ENCODE measurements at regions not wholly inside any gene's neighbourhood (a gene's known extent, or its start where the extent isn't known, plus 50 kb on each side); places are given as distances from the start of the nearest gene placed in this dataset.
"Not testable (repeated sequence)": the region's sequence is repeated elsewhere in the genome, so short reads cannot be mapped to it uniquely, and the experiment has no call there.

- DNase-seq: no peak
These were observed 210.6 kb downstream of the RHOU start for GRCh38 chr1:228945885-228946284.

GRCh38 chr1:228949617-228950016 is 214.3 kb downstream of the RHOU start:
- not testable (repeated sequence) for DNase-seq

- DNase-seq: no peak
These were observed 217.9 kb downstream of the RHOU start for GRCh38 chr1:228953207-228953606.

DNA sequence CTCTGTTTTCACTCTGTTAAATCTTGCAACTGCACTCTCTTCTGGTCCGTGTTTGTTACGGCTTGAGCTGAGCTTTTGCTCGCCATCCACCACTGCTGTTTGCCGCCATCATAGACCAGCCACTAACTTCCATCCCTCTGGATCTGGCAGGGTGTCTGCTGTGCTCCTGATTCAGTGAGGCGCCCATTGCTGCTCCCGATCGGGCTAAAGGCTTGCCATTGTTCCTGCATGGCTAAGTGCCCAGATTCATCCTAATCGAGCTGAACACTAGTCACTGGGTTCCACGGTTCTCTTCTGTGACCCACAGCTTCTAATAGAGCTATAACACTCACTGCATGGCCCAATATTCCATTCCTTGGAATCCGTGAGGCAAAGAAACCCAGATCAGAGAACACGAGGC is 218.5 kb downstream of the RHOU start:
- not testable (repeated sequence) for DNase-seq

- no peak for DNase-seq
These were observed 220.4 kb downstream of the RHOU start for GRCh38 chr1:228955691-228956090.

- DNase-seq: no peak
These were observed 221.6 kb downstream of the RHOU start for GRCh38 chr1:228956864-228957263.

DNA sequence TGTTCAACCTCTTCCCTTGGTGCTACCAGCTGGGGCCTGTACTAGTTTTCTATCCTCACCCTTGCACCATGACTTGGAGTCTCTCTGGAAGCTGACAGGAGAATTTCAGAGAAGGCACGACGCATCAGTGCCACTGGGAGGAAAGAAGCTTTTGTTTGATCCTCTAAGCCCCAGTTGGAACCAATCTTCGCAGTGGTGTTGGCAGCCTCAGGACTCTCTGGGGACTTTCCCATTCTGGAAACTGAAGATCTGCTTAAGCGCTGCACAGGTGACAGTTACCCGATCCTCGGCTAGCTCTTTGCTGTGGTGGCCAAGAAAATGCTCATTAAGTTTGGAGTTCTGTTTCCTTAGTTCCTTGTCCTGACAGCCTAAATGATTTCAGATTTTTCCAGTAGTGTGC is 222.3 kb downstream of the RHOU start:
- no peak for DNase-seq

DNA sequence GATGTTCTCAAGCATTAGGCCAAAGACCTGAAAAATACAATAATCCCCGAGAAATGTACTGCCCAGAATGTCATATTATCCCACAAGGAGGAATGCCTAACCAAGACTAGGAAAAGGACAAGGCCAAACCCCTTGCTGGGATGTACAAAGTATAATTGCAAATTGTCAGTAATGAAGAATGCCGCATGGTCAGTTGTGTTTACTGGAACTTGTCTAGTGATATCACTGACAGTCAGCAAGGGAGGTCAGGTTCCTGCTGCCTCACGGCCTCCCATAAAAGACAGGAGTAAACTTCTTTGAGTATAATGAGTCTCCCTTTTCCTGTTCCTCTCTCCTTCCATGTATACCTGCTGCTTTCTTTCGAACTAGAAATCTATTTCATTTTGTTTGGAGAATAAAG is 222.8 kb downstream of the RHOU start:
- DNase-seq: no peak

GRCh38 chr1:228958741-228959140 is 223.5 kb downstream of the RHOU start:
- no peak for DNase-seq

DNA sequence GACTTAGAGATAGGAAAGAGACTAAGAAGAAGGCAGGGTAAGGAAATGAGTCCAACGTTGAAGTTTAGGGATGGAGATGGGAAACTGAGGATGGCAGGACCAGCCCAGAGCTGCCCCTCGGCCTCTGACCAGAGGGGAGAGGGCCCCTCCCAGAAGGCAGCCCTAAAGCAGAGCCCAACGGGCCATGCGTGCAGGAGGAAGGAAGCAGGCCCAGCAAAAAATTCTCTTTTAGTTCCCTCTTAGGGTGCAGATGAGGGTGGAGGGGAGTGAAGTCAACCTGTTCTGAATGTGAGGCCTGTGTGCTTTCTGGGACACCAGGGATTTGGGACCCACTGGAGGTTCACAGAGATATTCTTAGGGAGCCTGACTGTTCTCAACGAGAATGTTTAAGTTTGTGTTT is 225.4 kb downstream of the RHOU start:
- DNase-seq: no peak

- DNase-seq: no peak
These were observed 226.2 kb downstream of the RHOU start for GRCh38 chr1:228961511-228961910.

DNA sequence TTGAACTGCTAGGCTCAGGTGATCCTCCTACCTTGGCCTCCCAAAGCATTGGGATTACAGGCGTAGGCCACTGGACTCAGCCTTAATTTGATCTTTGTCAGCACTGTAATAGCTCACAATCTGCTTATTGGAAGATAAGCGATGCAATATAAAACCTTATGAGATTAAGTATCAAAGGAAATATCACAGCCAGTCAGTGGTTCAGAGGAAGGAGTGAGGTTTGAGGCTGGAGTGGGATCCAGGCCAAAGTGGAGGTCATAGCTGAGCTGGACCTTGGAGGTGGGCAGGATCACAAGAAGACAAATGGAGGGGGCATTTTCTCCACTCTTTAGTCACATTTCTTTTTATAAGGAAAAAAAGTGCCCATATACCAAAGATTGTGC is 228.5 kb downstream of the RHOU start:
- DNase-seq: no peak

DNA sequence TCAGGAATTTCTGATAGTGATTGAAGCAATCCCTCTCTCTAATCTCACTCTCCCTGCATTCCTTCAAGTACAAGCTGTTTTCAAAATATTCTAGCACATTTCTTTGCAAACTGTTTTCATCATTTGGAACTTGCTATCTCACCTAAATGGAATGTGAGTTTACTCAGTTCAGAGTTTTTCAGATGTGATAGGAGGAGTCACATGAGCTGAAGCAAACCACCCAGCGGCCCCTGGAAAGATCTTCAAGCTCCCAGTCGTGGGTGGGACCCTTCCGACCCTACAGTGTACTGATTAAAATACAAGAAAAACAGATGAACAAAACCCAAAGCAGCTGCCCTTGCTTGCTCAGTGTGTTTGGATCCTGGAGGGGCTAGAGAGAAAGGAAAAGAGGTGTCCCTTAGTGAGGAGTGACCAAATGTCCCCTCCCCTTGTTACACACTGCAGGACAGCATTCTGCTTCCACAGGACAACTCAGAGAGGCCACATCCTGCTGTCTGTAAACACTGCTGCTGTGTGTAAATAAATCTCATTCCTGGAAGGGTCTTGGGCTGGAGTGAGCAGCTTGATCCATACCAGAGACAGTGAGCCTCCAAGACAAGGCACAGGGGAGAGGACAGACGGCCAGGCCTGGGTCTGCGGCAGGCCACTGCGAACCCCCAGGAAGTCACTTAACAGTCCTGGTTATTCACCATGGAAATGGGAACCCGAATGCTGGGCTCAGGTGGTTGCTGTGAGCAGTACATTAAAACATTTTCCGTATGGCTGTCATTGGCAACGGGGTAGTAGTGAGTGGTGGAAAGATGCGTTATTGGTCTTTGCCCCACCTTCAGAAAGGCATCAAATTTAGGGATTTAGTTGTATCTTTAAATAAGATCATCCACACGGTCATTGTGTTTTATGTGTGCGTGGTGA is 229.2 kb downstream of the RHOU start:
- DNase-seq: no peak

- no peak for DNase-seq
These were observed 233.8 kb downstream of the RHOU start for GRCh38 chr1:228968891-228969606.

DNA sequence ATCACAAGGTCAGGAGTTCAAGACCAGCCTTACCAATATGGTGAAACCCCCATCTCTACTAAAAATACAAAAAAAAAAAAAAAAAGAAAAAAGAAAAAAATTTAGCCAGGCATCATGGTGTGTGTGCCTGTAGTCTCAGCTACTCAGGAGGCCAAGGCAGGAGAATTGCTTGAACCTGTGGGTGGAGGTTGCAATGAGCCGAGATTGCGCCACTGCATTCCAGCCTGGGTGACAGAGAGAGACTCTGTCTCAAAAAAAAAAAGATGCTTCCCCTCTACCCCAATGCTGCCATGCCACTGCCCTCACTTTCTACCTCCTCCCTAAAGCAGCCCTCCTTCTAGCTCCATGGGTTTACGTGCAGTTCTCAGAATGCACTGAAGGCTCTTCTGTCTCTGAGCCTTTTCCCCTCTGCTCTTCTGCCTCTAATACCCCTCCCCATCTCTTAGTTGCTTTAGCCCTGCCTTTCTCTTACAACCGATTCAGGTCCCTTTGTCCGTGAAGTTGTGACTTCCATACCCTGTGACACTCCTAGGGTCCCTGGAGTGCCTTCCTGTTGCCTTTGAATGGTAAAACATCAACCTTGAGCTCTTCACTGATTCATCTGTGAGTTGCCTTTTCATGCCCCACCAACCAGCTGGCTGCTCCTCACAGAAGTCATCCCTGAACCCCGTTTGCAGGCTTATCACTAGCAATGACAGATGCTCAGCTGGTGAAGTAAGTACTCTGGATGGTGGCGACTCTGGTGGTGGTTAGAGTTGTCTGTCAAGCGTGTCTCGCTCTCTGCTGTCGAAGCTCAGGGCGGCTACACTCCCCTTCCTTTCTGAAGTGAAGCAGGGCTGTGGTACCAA is 234.9 kb downstream of the RHOU start:
- DNase-seq: no peak

DNA sequence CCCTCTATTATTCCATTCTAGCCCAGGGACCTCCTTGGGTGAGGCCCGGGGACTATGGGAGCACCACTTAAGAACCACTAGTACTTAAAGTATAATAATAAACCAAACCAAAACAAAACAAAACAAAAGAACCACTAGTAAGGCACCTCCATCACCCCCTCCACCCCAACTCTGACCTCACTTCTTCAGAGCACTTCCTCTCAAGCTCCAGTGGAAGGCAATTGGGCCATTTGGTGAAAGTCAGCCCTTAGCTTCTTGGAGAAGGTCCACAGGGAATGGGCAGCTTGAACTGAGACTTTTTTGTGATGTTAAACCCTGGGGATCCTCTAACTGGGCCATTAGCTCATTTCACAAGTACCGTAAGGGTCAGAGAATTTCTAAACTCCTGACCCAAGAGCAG is 237.3 kb downstream of the RHOU start:
- no peak for DNase-seq

- no peak for DNase-seq
These were observed 239.0 kb downstream of the RHOU start for GRCh38 chr1:228974273-228974672.

DNA sequence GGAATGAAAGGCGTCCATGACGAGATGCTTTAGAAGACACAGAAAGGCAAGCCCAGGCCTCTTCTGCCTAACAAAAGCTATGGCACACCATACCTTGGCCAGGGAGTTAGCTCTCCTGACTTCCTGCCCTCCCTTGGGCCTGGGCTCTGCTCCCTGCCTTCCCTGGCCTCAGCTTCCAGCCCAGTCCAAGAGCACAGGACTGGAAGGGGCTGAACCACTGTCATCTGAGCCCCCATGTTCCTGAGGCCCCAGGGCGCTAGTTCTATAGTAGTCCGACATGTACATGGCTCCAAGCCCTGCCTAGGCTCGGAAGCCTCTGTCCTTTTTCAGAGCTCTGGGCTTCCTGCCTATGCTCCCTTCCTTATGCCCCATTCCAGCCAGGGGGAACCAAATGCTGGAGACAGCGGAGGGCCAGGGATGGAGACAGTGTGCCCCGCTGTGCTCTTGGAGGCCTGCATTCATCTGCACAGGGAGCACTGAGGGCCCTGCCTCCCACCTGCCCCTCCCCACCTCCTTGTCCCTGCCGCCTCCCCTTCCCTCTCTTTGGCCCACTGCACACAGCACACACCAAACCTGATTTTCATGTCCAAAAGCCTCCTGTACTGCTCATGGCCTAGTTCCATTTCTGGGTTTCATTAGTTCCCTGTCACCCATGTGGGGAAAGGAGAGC is 240.1 kb downstream of the RHOU start:
- no peak for DNase-seq

- no peak for DNase-seq
These were observed 241.0 kb downstream of the RHOU start for GRCh38 chr1:228976316-228976715.

GRCh38 chr1:228977307-228977706 is 242.0 kb downstream of the RHOU start:
- no peak for DNase-seq

DNA sequence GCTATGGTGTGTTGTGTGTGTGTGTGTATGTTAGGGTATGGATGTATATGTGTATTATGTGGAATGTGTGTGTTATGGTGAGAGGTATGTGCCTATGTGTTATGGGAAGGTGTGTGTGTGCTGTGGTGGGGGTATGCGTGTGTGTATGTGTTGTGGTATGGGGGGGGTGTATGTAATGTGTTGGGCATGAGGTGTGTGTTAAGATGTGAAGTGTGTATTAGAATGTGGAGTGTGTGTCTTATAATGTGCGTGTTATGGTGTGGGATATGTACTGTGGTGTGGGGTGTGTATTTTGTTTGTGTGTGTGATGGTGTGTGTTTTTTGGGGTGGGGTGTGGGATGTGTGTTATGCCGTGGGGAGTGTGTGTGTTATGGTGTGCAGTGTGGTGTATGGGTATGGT is 242.5 kb downstream of the RHOU start:
- no peak for DNase-seq

DNA sequence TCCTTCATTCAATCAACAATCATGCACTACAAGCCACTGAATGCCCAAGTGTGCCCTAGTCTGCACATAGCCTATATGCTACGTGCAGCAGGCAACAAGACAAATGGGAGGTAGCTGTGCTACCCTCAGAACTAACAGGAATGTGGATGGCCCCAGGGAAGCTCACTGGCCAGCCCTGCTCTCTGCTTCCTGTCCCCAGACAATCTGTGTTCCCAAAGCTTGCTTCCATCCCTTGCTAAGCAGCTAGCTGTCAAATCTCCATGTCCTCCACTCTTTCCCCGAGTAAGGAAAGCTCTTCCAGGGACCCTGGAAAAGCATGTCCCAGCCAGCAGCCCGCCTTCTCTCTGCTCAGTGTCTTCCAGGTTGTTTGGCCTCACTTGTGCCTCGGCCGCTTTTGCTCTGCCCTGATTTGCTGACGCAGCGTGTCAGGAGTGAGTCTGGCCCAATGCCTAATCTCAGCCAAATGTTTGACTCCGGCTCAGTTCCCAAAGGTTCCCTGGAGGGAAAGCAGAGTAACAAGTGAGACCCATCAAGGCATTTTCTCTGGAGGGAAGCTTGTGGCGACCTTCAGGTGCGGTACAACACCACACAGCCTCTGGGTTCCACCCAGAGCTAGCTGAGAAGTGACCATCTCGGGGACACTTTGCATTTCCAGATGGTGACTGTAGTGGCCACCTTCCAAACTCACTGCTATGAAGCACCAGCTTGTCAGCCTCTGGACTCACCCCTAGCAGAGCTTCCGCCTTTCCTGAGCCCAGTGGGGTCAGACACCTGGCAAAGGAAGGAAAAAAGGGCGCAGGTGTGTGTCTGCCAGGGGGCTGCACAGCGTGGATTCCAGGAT is 243.4 kb downstream of the RHOU start:
- no peak for DNase-seq
